Left lung (tissue), 4 donors: ENCODE measurements at regions not wholly inside any gene's neighbourhood (a gene's known extent, or its start where the extent isn't known, plus 50 kb on each side); places are given as distances from the start of the nearest gene placed in this dataset.

ENCODE experiments used
- ATAC-seq: fragments of 200-7000 bp; cut with Tn5 transposase; one replicate; pipeline ENCODE4 v1.9.1; 2020; ENCODE audit warnings: moderate library complexity
- DNase-seq, 4 donors: peaks; one replicate each; pipeline ENCODE4 v3.0.0-alpha.2; 2013 to 2020
- H3K27ac ChIP-seq, 2 donors: fragments of 200-600 bp; sonication (generic) in 1 of 2; one replicate each; pipeline versions ENCODE4 v1.5.0 to v1.8.0; 2020 to 2021
- H3K27me3 ChIP-seq, 2 donors: fragments of 200-600 bp; sonication (generic) in 1 of 2; one replicate each; pipeline versions ENCODE4 v1.5.0 to v1.8.0; 2020 to 2021
- H3K36me3 ChIP-seq, 2 donors: fragments of 200-600 bp; sonication (generic) in 1 of 2; one replicate each; pipeline versions ENCODE4 v1.5.0 to v1.8.0; 2020 to 2021
- H3K4me1 ChIP-seq, 2 donors: fragments of 200-600 bp; one replicate each; pipeline ENCODE4 v1.8.0; 2021
- H3K4me3 ChIP-seq, 2 donors: fragments of 200-600 bp; sonication (generic) in 1 of 2; one replicate each; pipeline versions ENCODE4 v1.5.0 to v1.8.0; 2020 to 2021; ENCODE audit warnings: mild to moderate bottlenecking in 1 of 2
- H3K9me3 ChIP-seq, 2 donors: fragments of 200-600 bp; sonication (generic) in 1 of 2; one replicate each; pipeline versions ENCODE4 v1.5.0 to v1.8.0; 2020 to 2021
- intact Hi-C, 2 donors: fragments of 100-400 bp; cut with DNase I; formaldehyde crosslinking; loops; one replicate each; pipeline versions ENCODE4 v1.11.2 to v1.14.2; 2022
- TF ChIP-seq, protein P1 (sequence below), 2 donors: fragments of 200-600 bp; sonication (generic) in 1 of 2; IDR thresholded peaks; one replicate each; pipeline versions ENCODE4 v1.5.0 to v1.8.0; 2021; ENCODE audit warnings: antibody characterized with exemption in 2 of 2
- donor health status: DM: no; HTN: yes; CAD: no.
- donor health status: DM: no; HTN: no; CAD: no.

- Histone ChIP-seq H3K27ac (no peak overlapping the region), H3K9me3 (peaks cover 0 to 16% of the 10 kb centered on the region in 2 donors), H3K36me3 (no peaks in the 10 kb centered on the region), H3K4me1 (no peaks in the 10 kb centered on the region), H3K27me3 (no peaks in the 10 kb centered on the region), H3K4me3 (no peak overlapping the region)
- DNase-seq (no peak), ATAC-seq (no peak)
- intact Hi-C loops, result no loop called here
- TF ChIP-seq, protein P1, sequence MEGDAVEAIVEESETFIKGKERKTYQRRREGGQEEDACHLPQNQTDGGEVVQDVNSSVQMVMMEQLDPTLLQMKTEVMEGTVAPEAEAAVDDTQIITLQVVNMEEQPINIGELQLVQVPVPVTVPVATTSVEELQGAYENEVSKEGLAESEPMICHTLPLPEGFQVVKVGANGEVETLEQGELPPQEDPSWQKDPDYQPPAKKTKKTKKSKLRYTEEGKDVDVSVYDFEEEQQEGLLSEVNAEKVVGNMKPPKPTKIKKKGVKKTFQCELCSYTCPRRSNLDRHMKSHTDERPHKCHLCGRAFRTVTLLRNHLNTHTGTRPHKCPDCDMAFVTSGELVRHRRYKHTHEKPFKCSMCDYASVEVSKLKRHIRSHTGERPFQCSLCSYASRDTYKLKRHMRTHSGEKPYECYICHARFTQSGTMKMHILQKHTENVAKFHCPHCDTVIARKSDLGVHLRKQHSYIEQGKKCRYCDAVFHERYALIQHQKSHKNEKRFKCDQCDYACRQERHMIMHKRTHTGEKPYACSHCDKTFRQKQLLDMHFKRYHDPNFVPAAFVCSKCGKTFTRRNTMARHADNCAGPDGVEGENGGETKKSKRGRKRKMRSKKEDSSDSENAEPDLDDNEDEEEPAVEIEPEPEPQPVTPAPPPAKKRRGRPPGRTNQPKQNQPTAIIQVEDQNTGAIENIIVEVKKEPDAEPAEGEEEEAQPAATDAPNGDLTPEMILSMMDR (IDR thresholded peaks at IDR 0.05), result no peak
Observed at GRCh38 chr11:60592601-60593000, 77.4 kb downstream of the MS4A13 start.

GRCh38 chr11:60594998-60595642 lies 79.9 kb downstream of the MS4A13 start:
- no peak overlapping the region for H3K27ac ChIP-seq
- TF ChIP-seq, protein P1 (IDR thresholded peaks at IDR 0.05), result no peak
- H3K9me3 ChIP-seq, result peaks cover 0 to 18% of the 10 kb centered on the region in 2 donors
- no peaks in the 10 kb centered on the region for H3K36me3 ChIP-seq
- ATAC-seq (no peak), DNase-seq (no peak)
- H3K4me1 ChIP-seq, result no peaks in the 10 kb centered on the region
- H3K4me3 ChIP-seq, result no peak overlapping the region
- H3K27me3 ChIP-seq, result no peaks in the 10 kb centered on the region
- intact Hi-C loops, result no loop called here

GRCh38 chr11:60607483-60607882 lies 91.9 kb upstream of the MS4A8 start:
- TF ChIP-seq, protein P1 (IDR thresholded peaks at IDR 0.05), result no peak
- no peak overlapping the region for H3K4me3 ChIP-seq
- no peaks in the 10 kb centered on the region for H3K27me3 ChIP-seq
- H3K36me3 ChIP-seq, result no peaks in the 10 kb centered on the region
- ATAC-seq (no peak), DNase-seq (no peak)
- H3K4me1 ChIP-seq, result no peaks in the 10 kb centered on the region
- no peak overlapping the region for H3K27ac ChIP-seq
- intact Hi-C loops, result no loop called here
- no peaks in the 10 kb centered on the region for H3K9me3 ChIP-seq

DNA sequence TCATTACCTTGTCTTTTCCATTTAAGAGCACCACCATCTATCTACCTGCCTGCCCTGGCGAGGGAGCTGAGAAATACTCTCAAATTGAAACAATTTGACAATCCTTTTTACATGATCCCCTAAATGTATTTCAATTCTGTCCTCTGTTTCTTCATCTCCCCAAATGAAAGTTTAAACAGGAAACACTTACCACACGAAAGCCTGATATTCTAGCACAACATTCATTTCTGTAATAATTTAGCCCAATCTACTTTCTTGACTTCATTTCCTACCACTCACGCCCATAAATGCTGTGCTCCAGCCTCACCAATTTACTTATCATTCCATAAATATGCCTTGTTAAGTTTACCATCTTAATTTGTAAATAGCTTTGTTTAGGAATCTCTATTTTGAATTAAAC lies 89.8 kb upstream of the MS4A8 start:
- H3K36me3 ChIP-seq, result no peaks in the 10 kb centered on the region
- intact Hi-C loops, result loop anchor here in 1 of 2 donors (10.0 kb wide), 1 partner anchor 245 kb away; no protein-coding TSS in a partner anchor
- DNase-seq, result no peak
- no peaks in the 10 kb centered on the region for H3K4me1 ChIP-seq
- H3K27ac ChIP-seq, result no peak overlapping the region
- TF ChIP-seq, protein P1 (IDR thresholded peaks at IDR 0.05), result no peak
- no peaks in the 10 kb centered on the region for H3K9me3 ChIP-seq
- H3K27me3 ChIP-seq, result no peaks in the 10 kb centered on the region
- ATAC-seq, result no peak
- no peak overlapping the region for H3K4me3 ChIP-seq

- ATAC-seq (no peak), DNase-seq (no peak)
- Histone ChIP-seq H3K9me3 (no peaks in the 10 kb centered on the region), H3K4me3 (no peak overlapping the region), H3K36me3 (no peaks in the 10 kb centered on the region), H3K4me1 (no peaks in the 10 kb centered on the region), H3K27me3 (no peaks in the 10 kb centered on the region), H3K27ac (no peak overlapping the region)
- TF ChIP-seq, protein P1 (IDR thresholded peaks at IDR 0.05), result no peak
- intact Hi-C loops, result loop anchor here in 1 of 2 donors (10.0 kb wide), 1 partner anchor 246 kb away; no protein-coding TSS in a partner anchor
Observed at GRCh38 chr11:60610702-60611101, 88.7 kb upstream of the MS4A8 start.
